DMS 273 (cell line): ENCODE measurements at regions not wholly inside any gene's neighbourhood (a gene's known extent, or its start where the extent isn't known, plus 50 kb on each side); places are given as distances from the start of the nearest gene placed in this dataset.
A peak's percentile ranks its signal among the peaks of the same experiment; 100 is the strongest.
"Not testable (repeated sequence)": the region's sequence is repeated elsewhere in the genome, so short reads cannot be mapped to it uniquely, and the experiment has no call there.

Experiments used
- DNase-seq: peaks from one replicate; lab custom pipeline; 2025; ENCODE audit not compliant: unreplicated experiment; lab: John Stamatoyannopoulos, UW

DNA sequence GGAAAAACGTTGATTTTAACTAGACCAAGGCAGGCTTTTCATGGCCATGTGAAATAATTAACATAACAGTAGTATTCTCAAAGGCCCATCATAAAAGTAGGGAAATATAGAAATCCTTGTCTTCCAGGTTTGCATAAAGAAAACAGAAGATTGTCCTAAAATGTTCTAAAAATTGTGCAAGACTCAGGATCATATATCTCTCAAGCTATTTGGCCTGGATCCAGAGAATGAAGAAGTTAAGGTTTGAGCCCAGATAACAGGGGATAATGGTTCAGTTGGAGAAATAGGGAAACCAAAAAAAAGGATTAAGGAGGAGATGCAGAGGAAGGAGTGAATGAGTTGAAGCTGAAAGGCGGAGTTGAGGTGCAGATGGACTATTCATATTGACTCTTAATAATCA is 555.5 kb upstream of the NR5A2 start:
- no peak for DNase-seq

DNA sequence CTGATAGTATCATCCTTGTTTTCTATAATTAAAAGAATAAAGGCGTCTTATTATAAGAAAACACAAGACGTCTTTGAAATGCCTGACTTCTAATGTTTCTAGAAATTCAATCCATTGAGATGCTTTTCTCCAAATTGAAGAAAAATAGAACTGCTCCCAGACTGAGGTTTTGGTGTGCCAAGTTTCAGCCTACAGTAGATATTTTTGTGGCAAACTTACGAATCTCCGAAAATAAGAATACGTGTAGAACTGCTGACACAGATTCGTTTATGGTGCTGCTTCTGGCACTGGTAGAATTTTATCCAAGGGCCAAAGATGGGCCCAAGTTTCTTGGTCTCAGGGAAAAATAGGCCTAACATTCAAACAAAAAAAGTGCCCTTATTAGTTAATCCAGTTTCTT is 554.5 kb upstream of the NR5A2 start:
- no peak for DNase-seq

DNA sequence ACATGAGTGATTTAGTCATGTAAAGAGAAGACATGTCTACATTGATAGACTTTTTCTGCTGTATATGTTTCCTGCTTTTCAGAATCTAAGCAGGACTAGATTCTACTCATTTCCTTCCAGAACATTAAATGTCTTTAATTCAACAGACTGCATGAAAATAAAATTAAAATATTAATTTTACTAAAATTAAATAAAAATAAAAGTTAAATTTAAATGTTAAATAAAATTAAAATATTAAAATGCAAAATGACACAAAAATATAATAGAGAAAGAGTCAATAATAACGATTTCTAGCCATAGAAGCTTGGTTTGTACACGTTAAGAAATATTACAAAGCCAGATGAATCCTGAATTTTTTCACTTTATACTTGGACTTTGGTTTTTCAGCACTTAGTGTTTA is 552.8 kb upstream of the NR5A2 start:
- DNase-seq, result no peak

DNA sequence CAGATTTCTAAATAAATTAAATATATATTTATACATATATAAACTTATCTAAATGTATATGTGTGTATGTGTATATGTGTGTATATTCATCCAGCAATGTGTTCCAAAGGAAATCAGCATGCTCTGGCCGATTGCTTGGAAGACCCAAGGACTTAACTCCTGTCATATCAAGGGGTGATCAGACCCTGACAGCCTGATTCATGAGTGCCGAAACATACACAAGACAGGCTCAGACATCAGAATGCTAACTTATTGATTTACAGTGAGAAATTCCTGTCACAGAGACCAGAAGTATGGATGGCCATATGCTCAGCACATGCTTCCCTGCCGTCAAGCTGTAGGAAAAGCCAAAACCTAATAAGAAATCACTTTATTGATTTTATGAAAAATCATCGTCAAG is 545.1 kb upstream of the NR5A2 start:
- DNase-seq, result no peak

DNA sequence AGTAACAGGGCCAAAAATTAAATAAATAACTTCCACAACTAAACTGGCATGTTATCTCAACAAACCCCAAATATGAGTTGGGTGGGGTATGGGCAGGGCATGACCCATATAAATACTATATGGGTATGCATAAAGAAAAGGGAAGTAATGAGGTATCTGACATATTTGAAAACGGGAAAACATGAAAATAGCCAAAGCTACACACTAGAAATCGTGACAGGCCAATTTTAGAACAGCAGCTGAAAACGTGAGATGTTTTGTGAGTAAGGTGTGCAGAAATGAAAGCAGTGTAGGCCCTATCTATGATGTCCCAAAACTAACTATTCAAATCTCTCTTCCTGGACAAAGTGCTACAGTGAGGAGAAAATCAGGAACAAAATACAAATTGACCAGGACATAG is 537.9 kb upstream of the NR5A2 start:
- no peak for DNase-seq

DNA sequence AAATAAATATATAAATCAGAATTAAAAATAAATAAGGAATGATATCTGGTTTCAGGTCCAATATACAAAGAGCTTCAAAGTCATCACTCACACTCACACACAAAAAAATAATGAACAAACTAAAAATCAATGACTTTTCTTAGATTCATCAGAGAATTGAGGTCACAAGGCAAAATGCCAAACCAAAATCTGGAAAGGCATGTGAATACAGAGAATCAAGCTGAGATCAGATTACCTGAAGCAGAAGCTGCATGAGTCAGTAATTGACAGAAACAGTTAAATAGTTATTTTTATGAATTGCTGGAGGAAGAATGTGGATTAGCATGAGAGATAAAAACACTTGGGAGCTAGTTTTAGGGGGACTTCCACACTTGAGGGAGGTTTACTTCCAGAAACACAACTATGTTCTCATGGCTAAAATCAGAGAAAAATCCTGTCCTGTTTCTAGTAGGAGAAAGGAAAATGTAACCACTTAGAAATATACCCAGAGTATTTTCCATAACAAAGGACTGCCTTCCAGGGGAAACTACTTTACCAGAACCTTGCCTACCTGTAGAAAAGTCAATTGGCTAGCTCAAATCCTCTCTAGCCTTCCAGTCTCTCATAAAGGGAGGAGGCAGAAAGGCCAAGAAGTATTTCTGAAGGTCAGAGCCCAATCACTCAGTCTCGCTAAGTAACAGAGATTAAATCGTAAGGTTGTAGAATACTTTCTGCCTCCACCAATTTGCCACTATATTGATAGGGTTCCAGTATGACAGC is 536.6 kb upstream of the NR5A2 start:
- peak; percentile 3 for DNase-seq

DNA sequence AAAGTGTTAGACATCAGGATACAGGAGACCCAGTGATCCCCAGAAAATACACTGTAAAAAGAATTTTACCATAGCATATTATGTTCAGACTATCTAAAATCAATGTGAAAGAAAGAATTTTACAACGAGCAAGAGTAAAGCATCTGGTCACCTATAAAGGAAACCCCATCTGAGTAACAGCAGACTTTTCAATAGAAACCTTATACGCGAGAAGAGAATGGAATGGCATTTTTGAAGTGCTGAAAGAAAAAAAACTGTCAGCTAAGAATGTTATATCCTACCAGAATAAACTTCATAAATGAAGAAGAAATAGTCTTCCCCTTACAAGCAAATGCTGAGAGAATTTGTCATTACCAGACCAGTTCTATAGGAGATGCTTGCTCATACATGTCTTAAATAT is 532.1 kb upstream of the NR5A2 start:
- DNase-seq, result no peak

DNA sequence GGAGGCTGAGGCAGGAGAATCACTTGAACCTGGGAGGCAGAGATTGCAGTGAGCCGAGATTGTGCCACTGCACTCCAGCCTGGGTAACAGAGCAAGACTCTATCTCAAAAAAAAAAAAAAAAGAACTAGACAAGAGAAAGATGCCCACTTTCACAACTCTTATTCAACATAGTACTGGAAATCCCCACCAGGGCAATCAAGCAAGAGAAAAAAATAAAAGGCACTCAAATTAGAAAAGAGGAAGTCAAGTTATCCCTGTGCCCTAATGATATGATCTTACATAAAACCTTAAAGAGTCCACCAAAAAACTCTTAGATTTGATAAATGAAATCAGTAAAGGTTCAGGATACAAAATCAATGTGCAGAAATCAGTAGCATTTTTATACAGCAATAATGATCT is 528.7 kb upstream of the NR5A2 start:
- DNase-seq, result not testable (repeated sequence)

DNA sequence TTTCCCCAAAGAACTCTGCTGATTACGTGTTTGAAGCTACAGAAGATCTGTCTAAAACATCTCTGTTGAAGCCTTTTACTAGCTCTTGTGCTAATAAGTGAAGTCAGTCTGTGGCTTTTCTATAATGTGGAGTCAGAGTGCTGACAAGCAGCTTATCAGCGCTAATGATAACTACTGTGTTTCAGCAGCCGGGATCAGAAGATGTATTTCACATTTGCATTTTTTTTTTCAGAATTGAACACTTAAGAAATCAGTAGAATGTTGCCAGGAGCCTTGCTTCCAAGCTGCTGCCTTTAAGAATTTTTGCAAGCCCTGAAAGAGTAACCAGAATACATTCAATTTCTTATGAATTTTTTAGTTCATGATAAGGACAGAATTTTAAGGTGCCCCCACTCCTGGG is 519.4 kb upstream of the NR5A2 start:
- DNase-seq, result no peak

DNA sequence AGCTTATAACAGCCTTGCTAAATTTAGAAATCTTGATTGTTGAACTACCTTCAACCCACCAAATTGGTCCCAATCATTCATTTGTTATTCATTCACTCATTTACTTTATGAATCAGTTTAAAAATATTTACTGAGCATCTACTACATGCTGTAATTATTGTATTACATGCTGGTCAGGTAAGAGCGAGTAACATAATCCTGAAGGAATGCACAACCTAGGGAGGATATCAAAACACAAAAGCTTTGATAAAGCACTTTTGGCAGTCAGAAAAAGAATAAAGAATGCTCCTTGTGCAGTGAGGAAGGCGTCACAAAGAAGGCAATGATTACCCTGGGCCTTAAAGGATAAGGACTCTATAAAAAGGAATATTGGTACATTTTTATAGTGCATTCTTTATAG is 518.9 kb upstream of the NR5A2 start:
- DNase-seq, result no peak

DNA sequence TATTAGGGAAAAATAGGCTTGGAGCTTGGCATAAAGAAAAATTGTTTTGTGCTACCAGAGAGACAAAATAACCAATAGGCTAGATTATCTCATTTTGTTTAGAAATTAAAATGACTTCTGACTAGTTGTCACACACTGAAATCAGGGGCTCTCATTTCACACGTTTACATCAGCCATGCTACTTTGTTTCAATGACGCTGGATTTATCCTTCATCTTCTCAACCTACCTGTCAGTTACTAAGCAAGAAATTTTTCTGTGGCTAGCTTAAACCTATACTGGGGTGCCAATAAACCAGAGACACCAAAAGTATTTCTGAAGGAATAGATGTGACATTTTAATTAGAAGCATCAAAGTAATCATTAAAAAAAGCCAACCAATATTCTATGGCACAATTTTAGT is 518.1 kb upstream of the NR5A2 start:
- DNase-seq, result no peak

DNA sequence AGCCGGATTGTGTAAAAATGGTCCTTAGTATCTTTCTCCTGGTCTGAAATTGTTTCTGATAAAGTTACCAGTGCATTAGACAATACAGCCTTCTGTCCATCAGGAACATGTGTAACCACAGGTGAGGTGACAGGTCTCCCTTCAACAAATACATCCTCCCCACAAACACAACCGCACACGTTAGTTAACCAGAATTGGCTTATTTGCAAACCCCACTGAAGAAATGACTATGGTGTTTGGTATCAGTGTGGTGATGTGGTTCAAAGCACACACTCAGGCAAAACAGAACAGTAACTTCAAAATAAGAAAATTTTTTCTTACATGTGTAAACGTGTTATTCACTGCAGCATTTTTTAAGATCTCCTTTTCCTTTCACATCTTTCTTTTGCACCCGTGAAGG is 517.2 kb upstream of the NR5A2 start:
- DNase-seq, result no peak

DNA sequence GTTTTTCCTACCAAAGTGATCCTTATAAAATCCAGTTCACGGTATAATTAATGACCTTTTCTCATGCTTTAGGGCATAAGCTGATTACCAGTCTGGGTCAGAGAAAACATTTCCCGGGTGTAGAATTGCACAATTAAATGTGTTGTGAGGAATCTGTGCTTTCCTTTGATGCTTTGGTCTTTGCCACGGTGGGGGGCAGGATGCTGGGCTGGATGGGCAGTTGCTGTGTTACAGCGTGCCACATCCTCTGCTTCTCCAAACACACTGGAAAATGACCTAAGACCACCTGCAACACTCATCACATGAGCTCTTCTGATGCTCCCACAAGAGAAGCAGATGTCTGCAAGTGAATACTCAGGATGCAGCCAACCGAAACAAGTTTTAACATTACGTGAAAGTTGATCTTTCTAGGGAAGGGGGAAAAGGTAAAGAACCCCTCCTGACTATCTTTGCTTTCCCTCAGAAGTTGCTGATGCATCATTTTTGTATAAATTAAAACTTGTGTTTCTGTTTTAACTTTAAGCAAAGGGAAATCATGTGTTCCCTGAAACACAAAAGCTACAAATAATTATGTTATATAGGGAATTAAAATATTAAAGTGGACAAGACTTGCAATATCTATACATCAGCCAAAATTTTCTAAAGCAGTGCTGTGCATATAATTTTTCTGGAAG is 515.3 kb upstream of the NR5A2 start:
- no peak for DNase-seq

DNA sequence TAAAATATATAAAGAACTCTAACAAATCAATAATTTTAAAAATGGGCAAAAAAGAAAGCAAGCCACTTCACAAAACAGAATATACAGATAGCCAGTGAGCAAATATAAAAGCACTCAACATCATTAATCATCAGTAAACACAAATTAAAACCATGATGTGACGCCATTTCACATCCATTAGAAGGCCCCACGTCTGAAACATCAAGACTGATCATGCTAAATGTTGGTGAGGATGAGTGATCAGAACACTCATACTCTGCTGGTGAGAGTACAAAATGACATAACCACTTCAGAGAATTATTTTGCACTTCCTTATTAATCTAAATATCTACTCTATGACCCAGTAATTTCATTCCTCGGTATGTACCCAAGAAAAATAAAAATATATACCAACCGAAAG is 512.2 kb upstream of the NR5A2 start:
- DNase-seq, result no peak

DNA sequence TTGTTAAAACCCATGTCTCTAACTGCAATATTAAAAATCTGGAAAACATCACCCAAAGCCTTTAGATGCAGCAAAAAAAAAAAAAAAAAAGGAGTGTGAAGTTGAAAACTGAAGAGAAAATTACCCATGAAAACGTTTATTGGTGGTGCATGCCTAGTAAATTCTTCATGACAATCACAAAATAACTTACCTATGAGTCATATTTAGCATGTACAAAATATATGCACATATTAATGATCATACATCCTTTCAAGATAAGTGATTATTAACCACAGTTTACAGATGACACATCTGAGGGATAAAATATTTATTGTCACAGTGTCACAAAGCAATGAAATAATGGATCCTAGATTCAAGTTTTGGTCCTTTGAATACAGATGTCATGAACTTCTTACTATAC is 505.2 kb upstream of the NR5A2 start:
- no peak for DNase-seq

DNA sequence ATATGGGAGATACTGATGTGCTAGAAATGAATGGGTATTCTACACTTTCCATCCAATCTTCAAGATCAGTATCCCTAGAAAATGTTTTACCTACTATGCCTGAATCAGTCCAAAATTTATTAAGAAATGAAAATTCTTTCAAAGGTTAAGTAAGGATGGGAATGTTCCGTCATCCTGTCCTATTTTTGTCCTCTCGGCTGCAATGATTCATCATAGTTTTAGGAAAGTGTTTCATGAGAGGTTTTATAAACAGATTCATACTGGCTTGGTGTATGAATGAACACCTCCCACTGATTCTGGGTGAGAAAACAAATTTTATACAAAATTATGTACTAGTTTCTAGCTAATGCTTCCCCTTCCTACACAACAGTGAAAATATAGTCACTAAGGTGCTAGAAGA is 504.6 kb upstream of the NR5A2 start:
- no peak for DNase-seq

DNA sequence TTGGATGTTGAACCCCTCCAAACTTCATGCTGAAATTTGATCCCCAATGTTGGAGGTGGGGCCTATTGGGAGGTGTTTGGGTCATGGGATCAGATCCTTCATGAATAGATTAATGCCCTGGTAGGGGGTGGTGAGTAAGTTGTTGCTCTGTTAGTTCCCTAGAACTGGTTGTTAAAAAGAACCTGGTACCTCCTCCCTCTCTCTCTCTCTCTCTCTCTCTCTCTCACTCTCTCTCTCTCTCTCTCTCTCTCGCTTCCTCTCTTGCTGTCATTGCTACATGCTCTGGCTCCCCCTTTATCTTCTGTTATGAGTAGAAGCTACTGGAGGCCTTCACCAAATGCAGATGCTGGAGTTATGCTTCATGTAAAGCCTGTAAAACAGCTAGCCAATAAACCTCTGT is 498.2 kb upstream of the NR5A2 start:
- no peak for DNase-seq

DNA sequence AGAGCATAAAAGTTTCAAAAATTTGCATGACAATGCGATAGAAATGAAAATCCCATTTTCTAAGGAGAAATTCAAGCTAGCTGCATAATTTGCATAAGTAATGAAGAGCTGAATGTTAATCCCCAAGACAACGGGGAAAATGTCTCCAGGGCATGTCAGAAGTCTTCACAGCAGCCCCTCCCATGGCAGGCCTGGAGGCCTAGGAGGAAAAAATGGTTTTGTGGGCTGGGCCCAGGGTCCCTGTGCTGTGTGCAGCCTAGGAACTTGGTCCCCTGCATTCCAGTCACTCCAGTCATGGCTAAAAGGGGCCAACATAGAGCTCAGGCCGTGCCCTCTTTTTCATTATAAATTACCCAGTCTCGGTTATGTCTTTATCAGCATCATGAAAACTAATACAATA is 494.1 kb upstream of the NR5A2 start:
- not testable (repeated sequence) for DNase-seq

DNA sequence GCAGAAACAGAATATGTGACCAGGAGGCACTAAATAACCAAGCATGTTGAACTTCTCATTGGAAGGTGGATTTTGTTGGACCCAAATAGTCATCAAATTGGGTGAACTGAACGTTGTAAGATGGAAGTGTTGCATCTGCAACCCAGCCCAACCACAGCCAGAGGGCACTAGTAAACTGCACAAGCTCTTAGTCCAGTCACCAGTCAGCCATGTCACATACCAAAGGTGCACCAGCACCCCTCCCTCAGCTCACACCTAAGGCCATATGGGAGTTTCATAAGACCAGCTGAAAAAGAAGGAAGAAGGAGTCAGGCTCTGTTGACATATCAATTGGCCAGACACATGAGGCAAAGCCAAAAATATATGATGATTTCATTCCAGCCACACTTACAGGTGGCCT is 481.7 kb upstream of the NR5A2 start:
- DNase-seq, result peak; percentile 6

DNA sequence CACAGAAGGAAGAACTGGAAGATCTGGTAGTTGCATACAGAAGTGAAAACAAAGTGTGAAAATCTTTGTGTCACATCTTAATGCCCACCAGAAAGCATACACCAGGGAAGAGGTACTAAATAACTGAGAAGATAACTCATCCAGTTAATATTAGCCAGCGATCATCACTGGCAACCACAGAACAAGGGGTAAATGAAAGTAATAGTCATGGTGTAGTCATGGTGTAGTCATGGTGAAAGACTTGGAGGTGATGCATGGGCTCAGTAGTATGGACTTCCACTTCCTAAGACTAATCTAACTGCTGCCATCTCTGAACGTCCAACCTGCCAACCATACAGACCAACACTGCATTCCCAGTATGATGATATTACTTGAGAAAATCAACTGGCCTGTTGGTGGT is 481.2 kb upstream of the NR5A2 start:
- DNase-seq, result no peak

DNA sequence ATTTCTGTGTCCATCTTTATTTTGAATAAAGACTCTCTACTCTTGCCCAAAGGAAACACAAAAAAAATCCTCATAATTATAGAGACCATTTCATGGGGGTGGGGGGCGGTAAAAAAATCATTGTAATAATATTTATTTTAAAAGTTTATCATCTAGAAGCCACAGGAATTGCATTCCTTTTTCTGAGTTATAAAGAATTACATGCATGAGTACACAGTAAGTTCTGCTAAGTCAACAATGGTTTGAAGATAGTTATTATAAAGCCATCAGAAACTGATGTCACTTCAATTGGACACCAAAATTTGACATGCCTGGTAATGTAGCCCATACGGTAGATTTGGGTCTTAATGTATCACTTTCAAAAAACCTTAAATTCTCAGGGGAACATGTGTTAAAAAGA is 478.1 kb upstream of the NR5A2 start:
- DNase-seq, result no peak

DNA sequence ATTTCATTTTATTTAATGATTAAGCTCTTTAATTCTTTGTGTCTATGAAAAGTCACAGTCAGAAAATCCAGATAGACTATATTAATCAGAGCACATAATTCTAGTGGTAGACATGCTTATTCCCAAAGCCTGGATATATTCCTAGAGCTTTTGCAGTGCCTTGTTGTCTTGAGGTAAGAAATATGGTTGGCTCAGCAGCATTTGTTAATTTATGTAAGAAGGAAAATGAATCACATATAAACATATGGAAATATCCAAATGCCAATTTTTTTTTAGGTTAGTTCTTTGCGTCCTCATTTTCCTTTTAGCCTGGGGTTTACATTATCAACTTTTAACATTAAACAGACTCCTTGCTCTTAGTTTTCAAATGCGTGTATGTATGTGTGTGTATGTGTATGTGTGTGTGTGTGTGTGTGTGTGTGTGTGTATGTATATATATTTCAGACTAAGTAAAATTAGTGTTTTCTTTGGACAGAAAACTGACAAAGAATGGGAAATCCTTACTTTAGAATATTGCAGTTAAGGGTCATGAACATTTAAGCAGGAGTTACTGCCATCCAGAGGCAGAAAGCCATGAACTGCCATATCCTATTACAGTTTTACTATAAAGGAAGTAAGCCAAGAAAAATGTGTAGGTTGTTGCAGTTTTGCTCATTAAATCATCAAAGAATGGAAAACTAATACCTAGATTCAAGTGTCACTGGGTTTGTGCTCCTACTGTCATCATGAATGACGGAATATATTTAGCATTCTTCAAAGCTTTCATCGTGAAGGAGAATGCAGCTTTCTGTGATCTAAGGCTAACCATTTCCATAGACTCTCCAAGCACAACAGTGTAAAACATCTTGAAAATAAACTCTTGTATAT is 477.1 kb upstream of the NR5A2 start:
- DNase-seq, result no peak
